ENCODE measurements at regions not wholly inside any gene's neighbourhood (a gene's known extent, or its start where the extent isn't known, plus 50 kb on each side); places are given as distances from the start of the nearest gene placed in this dataset.

GRCh38 chr11:16468735-16469453 lies 112.5 kb upstream of the SOX6 start:
- no peak for TF ChIP-seq ZNF274 (IDR thresholded peaks at IDR 0.05; ENCODE audit: low read depth, low read length)
- no peak for TF ChIP-seq POLR2A (IDR thresholded peaks at IDR 0.05; ENCODE audit: borderline replicate concordance, extremely low read depth, insufficient read depth, insufficient read length)

All from HCT116 (cell line).